Skin of body (tissue), 1 donor: ENCODE measurements at regions not wholly inside any gene's neighbourhood (a gene's known extent, or its start where the extent isn't known, plus 50 kb on each side); places are given as distances from the start of the nearest gene placed in this dataset.
"Not testable (repeated sequence)": the region's sequence is repeated elsewhere in the genome, so short reads cannot be mapped to it uniquely, and the experiment has no call there.

Source experiments
- DNase-seq: peaks from one replicate; lab custom pipeline; 2025; lab: John Stamatoyannopoulos, UW

GRCh38 chrX:106220177-106220576, 52.1 kb downstream of the PWWP3B start:
- no peak for DNase-seq

GRCh38 chrX:106243376-106243775, 75.3 kb downstream of the PWWP3B start:
- no peak for DNase-seq

- DNase-seq: no peak
Measured at GRCh38 chrX:106246511-106246910, 78.4 kb downstream of the PWWP3B start.

GRCh38 chrX:106247162-106247561, 79.1 kb downstream of the PWWP3B start:
- DNase-seq: no peak

- no peak for DNase-seq
Measured at GRCh38 chrX:106249706-106250379, 81.7 kb downstream of the PWWP3B start.

- no peak for DNase-seq
Measured at GRCh38 chrX:106263817-106264216, 95.7 kb downstream of the PWWP3B start.

- not testable (repeated sequence) for DNase-seq
Measured at GRCh38 chrX:106273947-106274587, 106.0 kb downstream of the PWWP3B start.

- not testable (repeated sequence) for DNase-seq
Measured at GRCh38 chrX:106275172-106275571, 107.1 kb downstream of the PWWP3B start.

GRCh38 chrX:106278951-106279350, 110.8 kb downstream of the PWWP3B start:
- DNase-seq: no peak

GRCh38 chrX:106281383-106281782, 113.3 kb downstream of the PWWP3B start:
- no peak for DNase-seq

- DNase-seq: no peak
Measured at GRCh38 chrX:106283841-106284240, 115.7 kb downstream of the PWWP3B start.

GRCh38 chrX:106284431-106285025, 116.4 kb downstream of the PWWP3B start:
- DNase-seq: no peak

GRCh38 chrX:106286053-106286650, 118.0 kb downstream of the PWWP3B start:
- DNase-seq: no peak

GRCh38 chrX:106290778-106291177, 122.7 kb downstream of the PWWP3B start:
- DNase-seq: not testable (repeated sequence)

GRCh38 chrX:106291779-106292390, 123.8 kb downstream of the PWWP3B start:
- not testable (repeated sequence) for DNase-seq

GRCh38 chrX:106300239-106300638, 132.1 kb downstream of the PWWP3B start:
- DNase-seq: no peak

GRCh38 chrX:106300656-106301055, 132.6 kb downstream of the PWWP3B start:
- no peak for DNase-seq

- no peak for DNase-seq
Measured at GRCh38 chrX:106302304-106302703, 134.2 kb downstream of the PWWP3B start.

GRCh38 chrX:106306391-106306947, 138.4 kb downstream of the PWWP3B start:
- DNase-seq: no peak

GRCh38 chrX:106323357-106323756, 155.3 kb downstream of the PWWP3B start:
- no peak for DNase-seq

GRCh38 chrX:106331606-106332005, 163.5 kb downstream of the PWWP3B start:
- no peak for DNase-seq

- DNase-seq: no peak
Measured at GRCh38 chrX:106341823-106342222, 173.7 kb downstream of the PWWP3B start.
